ENCODE measurements at regions not wholly inside any gene's neighbourhood (a gene's known extent, or its start where the extent isn't known, plus 50 kb on each side); places are given as distances from the start of the nearest gene placed in this dataset.

- no peak overlapping the region for H3K4me3 ChIP-seq (ENCODE audit: low read depth, low read length, poor library complexity, severe bottlenecking)
- H3K27me3 ChIP-seq (ENCODE audit: insufficient read depth, low read length) = no peaks in the 10 kb centered on the region
- no peaks in the 10 kb centered on the region for H4K20me1 ChIP-seq (ENCODE audit: insufficient read depth, low read length)
- no peaks in the 10 kb centered on the region for H3K9me3 ChIP-seq (ENCODE audit: low read length)
- no peak overlapping the region for H2AFZ ChIP-seq (ENCODE audit: low read length)
- no peaks in the 10 kb centered on the region for H3K4me1 ChIP-seq (ENCODE audit: insufficient read depth, low read length, severe bottlenecking)
- H3F3A ChIP-seq (ENCODE audit: insufficient read depth, low read length) = no peaks in the 10 kb centered on the region
- no peaks in the 10 kb centered on the region for H3K36me3 ChIP-seq (ENCODE audit: insufficient read depth, low read length)
- H3K4me2 ChIP-seq (ENCODE audit: low read length) = no peak overlapping the region
- H3K79me2 ChIP-seq (ENCODE audit: insufficient read depth, low read length) = no peaks in the 10 kb centered on the region
- no peak overlapping the region for H3K9ac ChIP-seq (ENCODE audit: low read length)
- no peaks in the 10 kb centered on the region for H3K9me2 ChIP-seq (ENCODE audit: low read depth, low read length)
- TF ChIP-seq CTCF (IDR thresholded peaks at IDR 0.05; ENCODE audit: low read length) = no peak
- no peak for TF ChIP-seq EZH2 (IDR thresholded peaks at IDR 0.05; ENCODE audit: borderline replicate concordance, low read length)
- H3K27ac ChIP-seq (ENCODE audit: low read depth, low read length, poor library complexity, severe bottlenecking) = no peak overlapping the region
These were observed 406.3 kb downstream of the DTHD1 start for GRCh38 chr4:36687681-36688080.

- Histone ChIP-seq H3K79me2 (ENCODE audit: insufficient read depth, low read length) (no peaks in the 10 kb centered on the region), H3F3A (ENCODE audit: insufficient read depth, low read length) (no peaks in the 10 kb centered on the region), H3K4me3 (ENCODE audit: low read depth, low read length, poor library complexity, severe bottlenecking) (no peak overlapping the region), H2AFZ (ENCODE audit: low read length) (no peak overlapping the region), H3K9me3 (ENCODE audit: low read length) (no peaks in the 10 kb centered on the region), H3K9me2 (ENCODE audit: low read depth, low read length) (no peaks in the 10 kb centered on the region), H3K27me3 (ENCODE audit: insufficient read depth, low read length) (no peaks in the 10 kb centered on the region), H3K36me3 (ENCODE audit: insufficient read depth, low read length) (no peaks in the 10 kb centered on the region), H4K20me1 (ENCODE audit: insufficient read depth, low read length) (no peaks in the 10 kb centered on the region), H3K4me2 (ENCODE audit: low read length) (no peak overlapping the region), H3K27ac (ENCODE audit: low read depth, low read length, poor library complexity, severe bottlenecking) (no peak overlapping the region), H3K4me1 (ENCODE audit: insufficient read depth, low read length, severe bottlenecking) (no peaks in the 10 kb centered on the region), H3K9ac (ENCODE audit: low read length) (no peak overlapping the region)
- TF ChIP-seq CTCF (IDR thresholded peaks at IDR 0.05; ENCODE audit: low read length) = no peak
- TF ChIP-seq EZH2 (IDR thresholded peaks at IDR 0.05; ENCODE audit: borderline replicate concordance, low read length) = no peak
These were observed 411.2 kb downstream of the DTHD1 start for GRCh38 chr4:36692586-36692985.

DNA sequence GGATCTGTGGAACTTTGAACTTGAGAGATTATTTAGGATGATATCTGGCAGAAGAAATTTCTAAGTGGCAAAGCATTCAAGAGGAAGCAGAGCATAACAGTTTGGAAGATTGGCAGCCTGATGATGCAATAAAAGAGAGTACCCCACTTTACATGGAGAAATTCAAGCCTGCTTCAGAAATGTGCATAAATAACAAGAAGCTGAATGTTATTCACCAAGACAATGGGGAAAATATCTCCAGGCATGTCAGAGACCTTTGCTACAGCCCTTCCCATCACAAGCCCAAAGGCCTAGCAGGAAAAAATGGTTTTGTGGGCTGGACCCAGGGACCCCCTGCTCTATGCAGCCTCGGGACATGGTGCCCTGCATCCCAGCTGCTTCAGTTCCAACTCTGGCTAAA lies 420.8 kb downstream of the DTHD1 start:
- no peaks in the 10 kb centered on the region for H3K27me3 ChIP-seq (ENCODE audit: insufficient read depth, low read length)
- H4K20me1 ChIP-seq (ENCODE audit: insufficient read depth, low read length) = no peaks in the 10 kb centered on the region
- H3K9ac ChIP-seq (ENCODE audit: low read length) = no peak overlapping the region
- no peak overlapping the region for H2AFZ ChIP-seq (ENCODE audit: low read length)
- no peak overlapping the region for H3K27ac ChIP-seq (ENCODE audit: low read depth, low read length, poor library complexity, severe bottlenecking)
- H3K4me2 ChIP-seq (ENCODE audit: low read length) = no peak overlapping the region
- no peaks in the 10 kb centered on the region for H3K9me3 ChIP-seq (ENCODE audit: low read length)
- no peak overlapping the region for H3K4me3 ChIP-seq (ENCODE audit: low read depth, low read length, poor library complexity, severe bottlenecking)
- no peaks in the 10 kb centered on the region for H3K79me2 ChIP-seq (ENCODE audit: insufficient read depth, low read length)
- no peaks in the 10 kb centered on the region for H3K9me2 ChIP-seq (ENCODE audit: low read depth, low read length)
- no peaks in the 10 kb centered on the region for H3F3A ChIP-seq (ENCODE audit: insufficient read depth, low read length)
- H3K4me1 ChIP-seq (ENCODE audit: insufficient read depth, low read length, severe bottlenecking) = no peaks in the 10 kb centered on the region
- H3K36me3 ChIP-seq (ENCODE audit: insufficient read depth, low read length) = no peaks in the 10 kb centered on the region
- no peak for TF ChIP-seq EZH2 (IDR thresholded peaks at IDR 0.05; ENCODE audit: borderline replicate concordance, low read length)
- no peak for TF ChIP-seq CTCF (IDR thresholded peaks at IDR 0.05; ENCODE audit: low read length)

Measured in OCI-LY1 (cell line).